ENCODE measurements at regions not wholly inside any gene's neighbourhood (a gene's known extent, or its start where the extent isn't known, plus 50 kb on each side); places are given as distances from the start of the nearest gene placed in this dataset.

DNA sequence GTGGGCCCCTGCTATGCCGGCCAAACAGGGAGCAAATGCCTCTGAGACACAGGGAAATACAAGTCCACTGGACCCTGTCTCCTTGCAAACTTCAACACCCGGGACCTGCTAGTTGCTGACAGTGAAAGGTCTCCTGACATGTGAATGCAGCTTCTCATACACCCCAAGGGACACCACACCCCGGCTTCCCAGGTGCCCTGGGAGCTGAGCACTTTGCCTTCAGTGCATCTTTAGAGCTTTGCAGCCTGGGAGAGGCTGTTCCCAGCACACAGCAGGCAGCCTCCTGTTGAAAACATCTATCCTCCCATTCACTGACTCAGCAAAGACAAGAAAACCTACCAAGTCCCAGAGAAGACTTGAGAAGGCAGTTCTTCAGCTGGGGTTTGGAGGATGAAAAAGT, 143.4 kb downstream of the COL6A3 start:
- H3K9me3 Mint-ChIP-seq (ENCODE audit: low read depth) = no peaks in the 10 kb centered on the region
- intact Hi-C loops (cut with DNase I, micrococcal nuclease) = no loop called here
- ATAC-seq (no peak), DNase-seq (no peak)
- H3K36me3 Mint-ChIP-seq (ENCODE audit: low read depth) = no peaks in the 10 kb centered on the region
- ChIA-PET POLR2A (no interaction called here), CTCF (interaction anchor here (0.9 kb wide), 1 partner anchor 205 kb away, joined by 3 read pairs; no protein-coding TSS in a partner anchor)
- no peaks in the 10 kb centered on the region for H3K4me1 Mint-ChIP-seq
- no peak overlapping the region for H3K27ac Mint-ChIP-seq
- H3K27me3 Mint-ChIP-seq = peaks cover 14% of the 10 kb centered on the region
- H3K4me3 Mint-ChIP-seq = no peak overlapping the region

DNA sequence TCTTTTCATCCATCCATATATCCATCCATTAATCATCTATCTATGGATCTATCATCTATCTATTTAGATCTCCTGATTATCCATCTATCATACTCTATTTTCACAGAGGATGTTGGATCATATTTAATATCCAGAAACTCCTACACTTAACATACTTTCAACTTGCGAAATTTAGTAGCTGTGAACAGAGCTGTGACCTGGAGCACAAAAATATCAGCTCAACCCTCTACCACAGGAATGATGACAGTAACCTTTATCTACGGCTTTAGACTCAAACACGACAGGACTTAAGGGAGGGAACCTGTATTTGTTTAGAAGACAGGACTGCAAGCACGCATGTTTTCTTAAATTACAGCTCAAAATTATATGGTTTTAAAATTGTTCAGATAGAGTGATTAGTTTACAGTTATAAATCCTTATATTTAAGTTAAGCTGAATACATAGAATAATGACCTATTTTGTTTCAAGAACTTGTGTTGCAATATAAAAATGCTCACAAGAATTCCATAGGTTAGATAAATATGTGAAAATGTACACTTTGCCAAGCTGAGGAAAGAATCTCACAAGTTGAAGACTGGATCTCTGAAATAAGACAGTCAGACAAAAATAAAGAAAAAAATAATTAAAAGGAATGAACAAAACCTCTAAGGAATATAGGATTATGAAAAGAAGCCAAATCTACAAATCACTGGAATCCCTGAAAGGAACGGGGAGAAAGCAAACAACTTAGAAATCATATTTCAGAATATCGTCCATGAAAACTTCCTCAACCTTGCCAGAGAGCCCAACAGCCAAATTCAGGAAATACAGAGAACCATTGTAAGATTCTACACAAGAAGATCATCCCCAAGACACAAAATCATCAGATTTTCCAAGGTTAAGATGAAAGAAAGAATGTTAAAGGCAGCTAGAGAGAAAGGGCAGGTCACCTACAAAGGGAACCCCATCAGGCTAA, 142.0 kb downstream of the COL6A3 start:
- DNase-seq (no peak), ATAC-seq (no peak)
- Mint-ChIP-seq H3K36me3 (ENCODE audit: low read depth) (no peaks in the 10 kb centered on the region), H3K27me3 (peaks cover 18% of the 10 kb centered on the region), H3K4me1 (no peaks in the 10 kb centered on the region), H3K27ac (no peak overlapping the region), H3K4me3 (no peak overlapping the region), H3K9me3 (ENCODE audit: low read depth) (no peaks in the 10 kb centered on the region)
- ChIA-PET POLR2A (no interaction called here), CTCF (interaction anchor here (1.1 kb wide), 1 partner anchor 47 kb away, joined by 3 read pairs; no protein-coding TSS in a partner anchor)
- intact Hi-C loops (cut with DNase I, micrococcal nuclease) = no loop called here
